Uterus (tissue), 3 donors: ENCODE measurements at regions not wholly inside any gene's neighbourhood (a gene's known extent, or its start where the extent isn't known, plus 50 kb on each side); places are given as distances from the start of the nearest gene placed in this dataset.

ENCODE experiments used
- DNase-seq, 2 donors: peaks; one replicate each; pipeline ENCODE4 v3.0.0-alpha.2; 2019 to 2020
- H3K27ac ChIP-seq, 2 donors: fragments of 200-600 bp; sonication (generic); 1 replicate in 1 of 2; 2 replicates in 1 of 2; pipeline ENCODE4 v1.5.1; 2016 to 2018
- H3K27me3 ChIP-seq, 2 donors: fragments of 200-600 bp; sonication (generic); one replicate each; pipeline ENCODE4 v1.5.1; 2018 to 2019; ENCODE audit warnings: control low read depth in 1 of 2
- H3K36me3 ChIP-seq, 2 donors: fragments of 200-600 bp; sonication (generic); one replicate each; pipeline ENCODE4 v1.5.1; 2019; ENCODE audit warnings: control low read depth in 1 of 2
- H3K4me1 ChIP-seq, 2 donors: fragments of 200-600 bp; sonication (generic); one replicate each; pipeline ENCODE4 v1.5.1; 2018 to 2019; ENCODE audit warnings: control low read depth in 1 of 2
- H3K4me3 ChIP-seq, 2 donors: fragments of 200-600 bp; sonication (generic); 1 replicate in 1 of 2; 2 replicates in 1 of 2; pipeline ENCODE4 v1.5.1; 2018 to 2019; ENCODE audit warnings: mild to moderate bottlenecking in 1 of 2
- H3K9me3 ChIP-seq, 2 donors: fragments of 200-600 bp; sonication (generic); one replicate each; pipeline ENCODE4 v1.5.1; 2019; ENCODE audit warnings: control low read depth in 1 of 2
- CTCF ChIP-seq, 4 experiments: fragments of 200-600 bp in 2 of 4; fragments of 450-650 bp in 2 of 4; sonication (generic) in 2 of 4; IDR thresholded peaks; one replicate each; pipeline ENCODE4 v1.5.1; 2016 to 2019; ENCODE audit warnings: antibody characterized with exemption in 4 of 4, mild to moderate bottlenecking in 2 of 4, moderate library complexity in 1 of 4
- POLR2A ChIP-seq, 2 donors: fragments of 450-650 bp; IDR thresholded peaks; one replicate each; pipeline ENCODE4 v1.6.1; 2016; ENCODE audit warnings: antibody characterized with exemption in 2 of 2, mild to moderate bottlenecking in 1 of 2, moderate library complexity in 1 of 2
- intact Hi-C: fragments of 100-400 bp; cut with DNase I; formaldehyde crosslinking; loops from one replicate; pipeline ENCODE4 v1.15.1; 2023; ENCODE audit warnings: low total_unique reads
- donor health status: DM: yes; HTN: yes; CAD: no.

GRCh38 chr4:110988722-110989121 is 365.8 kb upstream of the PITX2 start:
- Histone ChIP-seq H3K4me1 (no peaks in the 10 kb centered on the region), H3K4me3 (no peak overlapping the region), H3K27ac (no peak overlapping the region), H3K27me3 (no peaks in the 10 kb centered on the region), H3K9me3 (no peaks in the 10 kb centered on the region), H3K36me3 (no peaks in the 10 kb centered on the region)
- TF ChIP-seq POLR2A (IDR thresholded peaks at IDR 0.05), result no peak
- no peak for TF ChIP-seq CTCF (IDR thresholded peaks at IDR 0.05)
- intact Hi-C loops, result no loop called here
- DNase-seq, result no peak

GRCh38 chr4:110989125-110989524 is 366.2 kb upstream of the PITX2 start:
- intact Hi-C loops, result no loop called here
- H3K27ac ChIP-seq, result no peak overlapping the region

GRCh38 chr4:110994781-110995180 is 371.9 kb upstream of the PITX2 start:
- Histone ChIP-seq H3K27me3 (no peaks in the 10 kb centered on the region), H3K27ac (no peak overlapping the region), H3K4me3 (no peak overlapping the region), H3K9me3 (no peaks in the 10 kb centered on the region), H3K36me3 (no peaks in the 10 kb centered on the region), H3K4me1 (no peaks in the 10 kb centered on the region)
- intact Hi-C loops, result no loop called here
- TF ChIP-seq CTCF (IDR thresholded peaks at IDR 0.05) (no peak), POLR2A (IDR thresholded peaks at IDR 0.05) (no peak)
- DNase-seq, result no peak

More at GRCh38 chr4:110989125-110989524, 366.2 kb upstream of the PITX2 start:
- TF ChIP-seq POLR2A (IDR thresholded peaks at IDR 0.05) (no peak), CTCF (IDR thresholded peaks at IDR 0.05) (no peak)
- no peaks in the 10 kb centered on the region for H3K4me1 ChIP-seq
- H3K9me3 ChIP-seq, result no peaks in the 10 kb centered on the region
- H3K27me3 ChIP-seq, result no peaks in the 10 kb centered on the region
- H3K36me3 ChIP-seq, result no peaks in the 10 kb centered on the region
- no peak for DNase-seq
- no peak overlapping the region for H3K4me3 ChIP-seq

GRCh38 chr4:110998320-110998719 is 375.4 kb upstream of the PITX2 start:
- no peak overlapping the region for H3K4me3 ChIP-seq
- no peaks in the 10 kb centered on the region for H3K4me1 ChIP-seq
- H3K9me3 ChIP-seq, result no peaks in the 10 kb centered on the region
- DNase-seq, result no peak
- no peak for TF ChIP-seq POLR2A (IDR thresholded peaks at IDR 0.05)
- TF ChIP-seq CTCF (IDR thresholded peaks at IDR 0.05), result no peak
- intact Hi-C loops, result no loop called here
- no peaks in the 10 kb centered on the region for H3K36me3 ChIP-seq
- H3K27ac ChIP-seq, result no peak overlapping the region
- H3K27me3 ChIP-seq, result no peaks in the 10 kb centered on the region

DNA sequence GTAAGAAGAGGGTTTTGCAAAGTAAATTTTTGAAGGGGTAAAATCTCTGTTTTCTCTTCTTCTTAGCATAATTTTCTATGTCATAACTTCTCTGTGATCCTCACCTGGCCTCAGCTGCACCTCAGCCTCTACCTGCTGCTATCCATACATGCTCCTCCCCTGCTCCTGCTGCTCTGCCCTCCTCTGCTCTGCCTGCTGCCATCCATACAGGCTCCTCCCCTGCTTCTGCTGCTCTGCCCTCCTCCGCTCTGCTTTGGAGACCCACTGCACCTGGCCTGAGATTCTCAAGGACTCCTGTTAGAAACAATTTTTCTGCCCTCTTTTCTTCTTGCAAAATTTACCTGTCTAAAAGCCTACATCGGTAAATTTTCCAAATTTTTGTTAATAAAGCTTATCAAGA is 388.6 kb upstream of the PITX2 start:
- no peaks in the 10 kb centered on the region for H3K27me3 ChIP-seq
- no peak for TF ChIP-seq POLR2A (IDR thresholded peaks at IDR 0.05)
- TF ChIP-seq CTCF (IDR thresholded peaks at IDR 0.05), result no peak
- no peak overlapping the region for H3K4me3 ChIP-seq
- intact Hi-C loops, result no loop called here
- no peaks in the 10 kb centered on the region for H3K9me3 ChIP-seq
- no peak overlapping the region for H3K27ac ChIP-seq
- DNase-seq, result no peak
- no peaks in the 10 kb centered on the region for H3K4me1 ChIP-seq
- H3K36me3 ChIP-seq, result no peaks in the 10 kb centered on the region
